ENCODE measurements at regions not wholly inside any gene's neighbourhood (a gene's known extent, or its start where the extent isn't known, plus 50 kb on each side); places are given as distances from the start of the nearest gene placed in this dataset.
"Not testable (repeated sequence)": the region's sequence is repeated elsewhere in the genome, so short reads cannot be mapped to it uniquely, and the experiment has no call there.

DNA sequence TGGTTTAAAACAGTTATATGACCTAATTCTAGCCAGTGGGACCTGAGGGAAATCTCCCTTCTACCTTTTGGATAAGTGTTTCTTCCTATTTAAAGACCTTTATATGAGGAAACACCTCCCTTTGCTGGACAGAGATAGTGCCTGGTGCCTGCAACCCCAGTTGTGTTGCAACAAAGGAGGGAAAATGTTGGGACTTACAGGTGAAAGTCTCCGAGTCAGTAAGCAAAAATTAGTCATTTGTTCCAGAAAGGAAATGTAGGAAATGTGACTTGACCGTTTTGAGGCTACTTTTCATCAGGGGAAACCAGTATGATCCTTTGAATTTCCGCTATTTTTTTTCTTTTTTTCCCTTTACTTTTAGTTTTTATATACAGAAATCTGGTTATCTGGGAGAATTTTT lies 165.5 kb downstream of the DKK1 start:
- no peak for DNase-seq (ENCODE audit: low read depth)

- no peak for DNase-seq (ENCODE audit: low read depth)
These were observed 168.0 kb downstream of the DKK1 start for GRCh38 chr10:52481986-52482555.

- DNase-seq (ENCODE audit: low read depth): no peak
These were observed 169.5 kb downstream of the DKK1 start for GRCh38 chr10:52483587-52483986.

DNA sequence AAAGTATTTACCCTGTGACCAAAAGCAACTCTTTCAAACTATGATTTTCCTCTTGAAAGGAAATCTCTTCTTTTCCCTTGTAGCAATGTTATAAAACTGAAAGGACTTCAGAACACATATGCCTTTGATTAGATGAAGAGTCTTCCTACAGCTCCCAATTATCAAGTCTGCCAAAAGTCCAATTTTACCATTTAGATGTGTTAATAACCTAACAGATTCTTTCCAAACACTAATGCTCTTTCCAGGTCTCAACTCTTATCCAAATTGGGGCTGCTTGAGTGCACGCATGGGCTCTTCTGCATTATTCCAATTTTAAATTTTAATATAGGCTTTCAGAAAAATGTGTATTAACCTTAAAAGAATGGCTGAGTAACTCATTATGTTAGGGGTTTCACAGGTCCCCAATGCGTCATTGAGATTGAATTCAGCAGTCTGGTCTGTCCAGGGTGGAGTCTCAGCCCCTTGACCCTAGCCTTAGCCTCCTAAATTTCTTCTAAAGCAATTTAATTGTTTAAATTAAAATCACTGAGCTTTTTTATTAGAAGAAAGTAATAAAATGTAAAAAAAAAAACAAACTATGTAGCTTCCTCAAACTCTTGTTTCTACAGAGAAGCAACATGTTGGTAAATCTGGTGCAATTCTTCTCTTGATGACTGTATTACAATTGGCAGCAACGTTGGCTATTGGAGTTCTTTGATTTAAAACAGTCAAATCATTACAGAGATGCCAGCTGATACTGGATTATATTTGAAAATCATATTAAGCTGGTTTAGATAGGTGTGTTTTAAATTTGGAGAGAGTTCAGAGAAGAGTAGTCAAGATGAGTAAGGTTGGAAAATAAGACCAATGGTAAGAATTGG lies 170.4 kb downstream of the DKK1 start:
- no peak for DNase-seq (ENCODE audit: low read depth)

- DNase-seq (ENCODE audit: low read depth): no peak
These were observed 171.4 kb downstream of the DKK1 start for GRCh38 chr10:52485462-52485861.

DNA sequence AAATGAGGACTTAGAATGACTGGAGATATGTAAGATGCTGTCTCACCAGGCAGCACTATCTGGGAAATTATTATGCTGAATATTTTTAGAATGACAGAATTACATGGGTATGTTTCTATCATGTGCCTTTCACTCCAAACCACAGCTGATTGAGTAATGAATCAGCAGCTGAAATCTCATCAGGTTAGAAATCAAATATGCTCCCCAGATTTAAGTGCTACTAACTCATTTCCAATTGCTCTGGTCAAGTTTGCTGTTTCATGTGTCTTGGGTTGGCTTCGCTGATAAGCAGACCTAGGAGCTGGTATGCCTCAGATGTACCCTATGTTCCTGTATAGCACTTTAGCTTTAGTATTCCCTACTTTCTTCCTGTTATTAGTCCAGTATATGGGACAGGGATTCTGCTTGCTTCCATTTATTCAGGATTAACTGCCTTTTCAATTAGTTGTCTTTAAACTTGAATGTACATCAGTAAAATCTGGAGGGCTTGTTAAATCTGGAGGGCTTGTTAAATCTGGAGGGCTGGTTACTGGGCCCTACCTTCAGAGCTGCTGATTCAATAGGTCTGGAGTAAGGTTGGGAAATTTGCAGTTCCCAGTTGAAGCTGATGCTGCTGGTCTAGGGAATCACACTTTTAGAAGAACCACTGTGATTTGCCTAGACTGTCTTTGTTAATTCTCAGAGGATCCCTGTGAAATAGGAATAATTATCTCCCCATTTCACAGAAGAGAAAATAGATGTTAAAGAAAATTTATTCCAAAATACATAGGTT lies 172.9 kb downstream of the DKK1 start:
- DNase-seq (ENCODE audit: low read depth): peak; percentile 78

- peak; percentile 46 for DNase-seq (ENCODE audit: low read depth)
These were observed 174.8 kb downstream of the DKK1 start for GRCh38 chr10:52488606-52489485.

DNA sequence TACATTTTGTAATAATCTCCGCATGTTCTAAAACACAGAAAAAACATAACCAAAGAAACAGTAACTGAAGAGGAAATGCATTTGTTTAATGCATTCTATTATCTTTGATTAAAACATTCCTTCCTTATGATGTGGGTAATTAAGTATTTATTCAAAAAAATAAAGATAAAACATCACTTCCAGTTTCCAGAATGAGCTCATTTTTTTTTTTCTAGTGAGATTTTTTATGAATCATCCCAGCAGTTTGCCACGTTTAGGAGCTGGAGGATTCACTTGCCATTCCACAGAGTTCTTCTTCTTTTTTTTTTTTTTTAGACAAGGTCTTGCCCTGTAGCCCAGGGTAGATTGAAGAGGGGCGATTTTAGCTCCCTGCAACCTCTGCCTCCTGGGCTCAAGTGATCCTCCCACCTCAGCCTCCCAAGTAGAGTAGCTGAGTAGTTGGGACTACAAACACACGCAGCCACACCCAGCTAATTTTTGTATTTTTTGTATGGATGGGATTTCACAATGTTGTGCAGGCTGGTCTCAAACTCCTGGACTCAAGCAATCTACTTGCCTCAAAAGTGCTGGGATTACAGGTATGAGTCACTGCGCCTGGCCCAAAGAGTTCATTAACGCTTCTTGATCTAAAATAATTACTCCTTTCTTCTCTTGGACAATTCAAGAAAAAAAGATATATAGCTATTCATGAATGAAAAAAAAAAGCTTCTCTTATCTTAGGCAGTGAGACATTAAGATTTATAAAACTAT lies 177.3 kb downstream of the DKK1 start:
- no peak for DNase-seq (ENCODE audit: low read depth)

GRCh38 chr10:52499281-52499680 lies 185.2 kb downstream of the DKK1 start:
- DNase-seq (ENCODE audit: low read depth): no peak

DNA sequence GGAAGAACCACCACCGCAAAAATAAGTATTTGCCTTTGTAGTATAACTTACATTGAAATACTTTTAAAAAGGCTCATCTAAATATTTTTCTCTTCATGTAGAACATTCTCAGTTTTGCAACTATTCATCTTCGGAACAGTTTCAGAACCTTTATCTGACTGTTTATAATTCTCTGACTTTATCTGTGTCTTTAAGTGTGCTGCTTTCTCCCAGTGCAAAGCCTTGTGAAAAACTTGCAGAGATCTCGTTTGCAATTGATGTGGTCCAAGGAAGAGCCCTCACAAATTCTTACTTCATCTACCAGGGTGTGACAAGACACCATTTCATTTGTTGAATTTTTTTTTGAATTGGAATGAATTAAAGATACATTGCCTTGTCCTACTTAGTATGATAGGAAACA lies 186.4 kb downstream of the DKK1 start:
- DNase-seq (ENCODE audit: low read depth): no peak

DNA sequence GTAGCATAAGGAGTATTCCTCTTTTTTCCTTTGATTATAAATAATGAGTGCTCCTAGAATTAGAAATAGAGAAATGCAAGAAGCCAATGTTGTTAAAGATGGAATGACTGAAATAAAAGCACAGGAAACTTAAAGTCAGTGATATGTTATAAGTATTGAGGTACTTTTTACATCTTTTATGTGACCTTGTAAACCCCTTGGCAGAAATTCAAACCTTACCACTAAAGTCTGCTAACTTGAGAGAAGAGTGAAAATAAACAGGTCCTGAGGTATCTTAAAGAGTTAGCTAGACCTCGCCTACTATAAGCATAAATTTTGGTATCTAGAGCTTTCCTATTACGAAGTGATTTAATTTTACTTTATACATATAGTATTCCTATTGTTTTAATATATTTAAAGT lies 188.2 kb downstream of the DKK1 start:
- no peak for DNase-seq (ENCODE audit: low read depth)

DNA sequence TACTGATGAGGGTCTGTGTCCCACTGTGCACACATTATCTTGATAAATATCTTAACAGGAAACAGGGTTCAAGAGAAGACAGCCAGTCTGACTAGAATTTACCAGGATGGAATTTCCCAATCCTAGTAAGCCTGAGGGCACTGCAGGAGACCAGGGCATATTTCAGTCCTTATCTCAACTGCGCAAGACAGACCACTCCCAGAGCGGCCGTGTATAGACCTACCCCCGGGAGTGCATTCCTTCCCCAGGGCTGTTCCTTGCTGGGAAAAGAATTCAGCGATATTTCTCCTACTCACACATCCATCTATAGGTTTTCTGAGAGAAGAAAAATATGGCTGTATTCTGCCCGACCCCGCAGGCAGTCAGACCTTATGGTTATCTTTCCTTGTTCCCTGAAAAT lies 191.3 kb downstream of the DKK1 start:
- not testable (repeated sequence) for DNase-seq (ENCODE audit: low read depth)

- no peak for DNase-seq (ENCODE audit: low read depth)
These were observed 200.4 kb downstream of the DKK1 start for GRCh38 chr10:52514481-52514880.

- no peak for DNase-seq (ENCODE audit: low read depth)
These were observed 202.9 kb downstream of the DKK1 start for GRCh38 chr10:52517012-52517411.

- no peak for DNase-seq (ENCODE audit: low read depth)
These were observed 209.6 kb downstream of the DKK1 start for GRCh38 chr10:52523696-52524095.

DNA sequence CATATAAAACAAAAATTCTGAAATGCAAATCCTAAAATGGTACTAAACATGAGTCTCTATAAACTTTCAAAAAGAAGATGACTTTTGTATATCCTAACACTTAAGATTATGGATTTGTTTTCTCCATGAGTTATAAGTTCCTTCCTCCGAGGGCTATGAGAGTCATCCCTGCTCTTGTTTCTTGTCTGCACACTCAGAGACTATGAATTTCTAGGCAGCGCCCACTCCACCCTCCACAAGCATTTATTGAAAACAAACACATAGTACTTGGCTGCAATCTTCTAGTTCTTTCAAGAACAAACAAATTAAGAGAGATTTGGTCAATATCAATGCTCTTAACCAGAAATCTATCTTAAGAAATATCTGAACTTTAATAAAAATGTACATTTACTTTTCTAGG lies 211.7 kb downstream of the DKK1 start:
- no peak for DNase-seq (ENCODE audit: low read depth)

GRCh38 chr10:52526251-52526823 lies 212.3 kb downstream of the DKK1 start:
- DNase-seq (ENCODE audit: low read depth): no peak

DNA sequence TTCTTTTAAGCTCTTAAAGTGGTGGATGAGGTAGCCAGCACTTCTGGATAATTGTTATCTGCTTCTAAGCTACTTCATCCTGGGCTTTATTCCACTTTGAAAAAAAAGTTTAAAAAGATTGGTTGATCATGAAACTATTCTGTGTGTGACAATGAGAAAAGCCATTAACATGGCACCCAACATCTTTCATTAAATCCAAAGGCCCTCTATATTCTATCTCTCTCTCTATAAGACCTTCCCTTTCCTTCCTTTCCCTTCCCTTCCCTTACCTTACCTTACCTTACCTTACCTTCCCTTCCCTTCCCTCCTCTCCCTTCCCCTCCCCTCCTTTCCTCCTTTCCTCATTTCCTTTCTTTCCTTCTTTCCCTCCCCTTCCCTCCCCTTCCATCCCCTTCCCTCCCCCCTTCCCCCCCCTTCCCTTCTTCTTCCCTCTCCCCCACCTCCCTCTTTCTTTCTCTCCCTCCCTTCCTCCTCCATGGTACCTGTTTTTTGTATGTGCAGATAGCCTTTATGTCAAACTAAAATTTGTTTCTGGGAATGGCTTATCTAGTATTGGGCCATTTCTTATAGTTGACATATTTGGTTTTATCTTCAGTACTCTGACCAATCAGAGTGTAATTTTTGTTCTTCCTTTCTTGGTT lies 218.7 kb downstream of the DKK1 start:
- no peak for DNase-seq (ENCODE audit: low read depth)

DNA sequence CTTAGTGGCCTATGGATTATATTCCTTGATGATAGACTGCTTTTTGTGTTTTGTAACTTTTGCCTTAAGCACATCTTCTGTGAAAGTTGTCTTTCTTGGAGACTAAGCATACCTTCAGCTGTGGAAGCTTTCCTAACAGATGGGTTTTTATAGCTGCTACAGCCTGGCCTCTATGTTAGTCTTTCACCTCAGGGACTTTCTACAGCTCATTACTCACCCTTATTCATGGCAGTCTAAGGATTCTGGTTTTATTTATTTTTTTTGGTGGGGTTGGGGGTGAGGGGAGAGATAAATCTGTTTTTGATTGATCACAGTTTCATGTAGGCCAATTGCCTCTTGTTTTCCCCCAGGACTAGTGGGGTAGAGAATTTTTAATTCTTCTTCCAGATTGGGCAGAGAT lies 219.9 kb downstream of the DKK1 start:
- DNase-seq (ENCODE audit: low read depth): no peak

GRCh38 chr10:52539463-52539862 lies 225.4 kb downstream of the DKK1 start:
- no peak for DNase-seq (ENCODE audit: low read depth)

Data from HS-27A (cell line).